GM19035 (cell line): ENCODE measurements at regions not wholly inside any gene's neighbourhood (a gene's known extent, or its start where the extent isn't known, plus 50 kb on each side); places are given as distances from the start of the nearest gene placed in this dataset.
"Not testable (repeated sequence)": the region's sequence is repeated elsewhere in the genome, so short reads cannot be mapped to it uniquely, and the experiment has no call there.

Experiments
- ATAC-seq: cut with Tn5 transposase; IDR thresholded peaks from one replicate; pipeline ENCODE4 v1.9.1; 2021; ENCODE audit not compliant: unreplicated experiment

GRCh38 chr12:43255522-43256111, 296.4 kb downstream of the ADAMTS20 start:
- no peak for ATAC-seq

- ATAC-seq: no peak
Observed at GRCh38 chr12:43252585-43252984, 299.4 kb downstream of the ADAMTS20 start.

GRCh38 chr12:43245947-43246346, 306.1 kb downstream of the ADAMTS20 start:
- no peak for ATAC-seq

GRCh38 chr12:43241986-43242385, 310.0 kb downstream of the ADAMTS20 start:
- no peak for ATAC-seq

GRCh38 chr12:43238281-43238680, 313.7 kb downstream of the ADAMTS20 start:
- no peak for ATAC-seq

- ATAC-seq: no peak
Observed at GRCh38 chr12:43237238-43237879, 314.6 kb downstream of the ADAMTS20 start.

GRCh38 chr12:43235721-43236120, 316.3 kb downstream of the ADAMTS20 start:
- ATAC-seq: no peak

- no peak for ATAC-seq
Observed at GRCh38 chr12:43233861-43234260, 318.1 kb downstream of the ADAMTS20 start.

- no peak for ATAC-seq
Observed at GRCh38 chr12:43226151-43226550, 325.9 kb downstream of the ADAMTS20 start.

GRCh38 chr12:43224190-43224805, 327.7 kb downstream of the ADAMTS20 start:
- not testable (repeated sequence) for ATAC-seq

- ATAC-seq: no peak
Observed at GRCh38 chr12:43222796-43223195, 329.2 kb downstream of the ADAMTS20 start.

GRCh38 chr12:43221216-43221615, 330.8 kb downstream of the ADAMTS20 start:
- ATAC-seq: no peak

- no peak for ATAC-seq
Observed at GRCh38 chr12:43216490-43216889, 335.5 kb downstream of the ADAMTS20 start.

GRCh38 chr12:43214166-43214565, 337.8 kb downstream of the ADAMTS20 start:
- ATAC-seq: no peak

GRCh38 chr12:43213608-43214007, 338.4 kb downstream of the ADAMTS20 start:
- no peak for ATAC-seq

- ATAC-seq: peak; percentile 88
Observed at GRCh38 chr12:43210485-43211192, 341.4 kb downstream of the ADAMTS20 start.

- ATAC-seq: no peak
Observed at GRCh38 chr12:43208627-43209026, 343.4 kb downstream of the ADAMTS20 start.

- ATAC-seq: no peak
Observed at GRCh38 chr12:43208221-43208620, 343.8 kb downstream of the ADAMTS20 start.

- ATAC-seq: no peak
Observed at GRCh38 chr12:43206396-43206795, 345.6 kb downstream of the ADAMTS20 start.

GRCh38 chr12:43198608-43199007, 353.4 kb downstream of the ADAMTS20 start:
- no peak for ATAC-seq

- no peak for ATAC-seq
Observed at GRCh38 chr12:43196268-43196907, 355.6 kb downstream of the ADAMTS20 start.
